HG03460 (cell line): ENCODE measurements at regions not wholly inside any gene's neighbourhood (a gene's known extent, or its start where the extent isn't known, plus 50 kb on each side); places are given as distances from the start of the nearest gene placed in this dataset.
"Not testable (repeated sequence)": the region's sequence is repeated elsewhere in the genome, so short reads cannot be mapped to it uniquely, and the experiment has no call there.

Experiments used
- ATAC-seq: cut with Tn5 transposase; IDR thresholded peaks from one replicate; pipeline ENCODE4 v1.9.1; 2021; ENCODE audit not compliant: unreplicated experiment

DNA sequence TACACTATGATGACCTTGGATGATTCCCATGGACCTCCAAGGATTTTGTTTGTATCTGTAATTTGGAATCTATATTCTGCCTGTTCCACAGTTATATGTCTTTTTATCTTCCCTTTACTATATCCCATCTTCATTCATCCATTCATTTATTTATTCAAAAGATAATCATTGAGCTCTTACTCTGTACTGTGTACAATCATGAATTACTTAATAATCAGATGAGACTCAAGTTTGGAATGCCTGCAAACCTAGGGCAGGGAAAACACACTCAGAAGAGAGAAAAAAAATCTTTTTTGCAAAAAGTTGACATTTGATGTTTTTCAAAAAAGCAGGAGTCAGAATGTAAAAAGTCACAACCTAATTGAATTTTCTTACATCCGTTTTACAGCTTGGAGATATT, 170.2 kb upstream of the GNAI1 start:
- ATAC-seq: no peak

DNA sequence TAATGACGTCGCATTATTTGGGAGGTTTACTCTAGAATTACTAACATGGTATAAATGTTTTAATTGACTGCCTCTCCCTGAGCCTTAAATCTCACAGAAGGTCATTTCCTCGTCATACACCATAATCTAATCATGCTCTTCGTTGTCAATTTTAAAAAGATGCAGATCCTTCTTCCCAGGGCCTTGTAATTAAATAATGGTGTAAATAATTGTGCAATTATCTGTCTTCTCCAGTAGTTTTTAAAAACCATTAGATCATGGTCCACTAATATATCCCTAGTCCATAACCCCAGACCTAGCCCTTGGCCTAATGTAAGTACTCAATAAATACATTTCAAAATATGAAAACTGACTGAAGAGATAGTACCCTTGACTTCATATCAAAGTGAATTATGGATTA, 181.5 kb upstream of the GNAI1 start:
- no peak for ATAC-seq

DNA sequence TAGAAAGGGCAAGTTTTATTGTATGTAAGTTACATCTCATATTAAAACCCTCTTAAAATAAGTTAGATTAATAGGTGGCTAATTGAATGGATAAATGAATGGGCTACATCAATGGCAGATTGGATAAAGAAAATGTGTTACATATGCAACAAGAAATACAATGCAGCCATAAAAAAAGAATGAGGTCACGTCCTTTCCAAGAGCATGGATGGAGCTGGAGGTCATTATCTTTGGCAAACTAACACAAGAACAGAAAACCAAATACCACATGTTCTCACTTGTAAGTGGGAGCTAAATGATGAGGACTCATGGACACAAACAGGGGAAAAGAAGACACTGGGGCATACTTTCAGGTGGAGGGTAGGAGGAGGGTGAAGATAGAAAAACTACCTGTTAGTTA, 182.2 kb upstream of the GNAI1 start:
- no peak for ATAC-seq

DNA sequence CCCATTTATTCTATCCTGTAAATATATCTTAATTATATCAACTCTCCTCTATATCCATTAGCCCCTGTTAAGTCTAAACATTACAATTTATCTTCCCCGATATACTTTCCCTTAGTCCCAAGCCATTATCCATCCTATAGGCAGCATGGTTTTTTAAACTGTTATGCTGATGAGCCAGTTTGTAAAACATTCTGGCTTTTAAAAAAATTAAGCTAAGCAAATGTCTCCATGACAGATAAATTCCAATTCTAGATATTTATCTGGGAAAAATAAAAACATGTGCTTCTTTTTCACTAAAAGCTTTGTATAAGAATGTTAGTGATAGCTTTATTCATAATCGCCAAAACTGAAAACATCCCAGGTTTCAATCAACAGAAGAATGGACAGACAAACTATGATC, 183.2 kb upstream of the GNAI1 start:
- no peak for ATAC-seq

DNA sequence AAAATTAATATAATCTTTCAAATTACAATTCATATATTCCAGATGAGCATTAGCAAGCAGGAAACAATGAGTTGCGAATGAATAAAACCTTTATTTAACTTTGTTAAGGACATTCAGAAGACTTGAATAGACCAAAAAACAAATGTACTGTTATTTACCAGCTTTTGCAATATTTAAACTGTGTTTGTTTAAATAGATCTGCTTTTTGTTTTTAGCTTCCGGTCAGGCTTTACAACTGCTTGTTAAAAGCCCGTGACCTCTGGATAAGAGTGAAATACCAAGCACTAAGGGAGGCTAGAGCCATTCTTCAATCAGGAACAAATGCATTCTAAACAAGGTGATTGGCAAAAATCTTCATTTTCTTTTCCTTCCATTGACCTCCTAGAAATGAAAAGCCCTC, 184.9 kb upstream of the GNAI1 start:
- no peak for ATAC-seq

DNA sequence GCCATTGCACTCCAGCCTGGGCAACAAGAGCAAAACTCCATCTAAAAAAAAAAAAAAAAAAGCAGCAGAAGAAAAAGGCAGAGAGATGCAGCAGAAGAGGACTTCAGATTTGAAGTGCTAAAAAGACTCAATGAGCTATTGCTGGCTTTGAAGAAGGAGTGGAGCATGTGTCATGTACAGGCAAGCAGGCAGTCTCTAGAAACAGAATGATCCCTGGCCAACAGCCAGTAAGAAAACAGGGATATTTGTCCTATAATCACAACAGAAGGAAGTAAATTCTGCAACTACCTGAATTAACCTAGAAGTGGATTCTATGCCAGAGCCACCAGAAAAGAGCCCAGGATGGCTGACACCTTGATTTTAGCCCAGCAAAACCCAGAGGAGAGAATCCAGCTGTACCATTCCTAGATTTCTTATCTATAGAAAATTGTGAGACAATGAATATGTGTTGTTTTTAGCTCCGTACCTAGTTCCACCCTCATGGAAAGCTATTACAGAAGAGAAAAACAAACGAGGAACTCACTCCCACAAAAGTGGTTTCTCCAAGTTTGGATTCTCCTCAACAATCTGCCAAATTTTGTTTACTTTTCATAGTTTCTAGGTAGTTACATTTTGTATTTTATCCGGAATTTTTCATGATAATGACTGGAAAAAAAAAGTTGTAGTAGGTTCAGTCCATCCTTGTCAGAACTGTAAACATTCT, 198.2 kb upstream of the GNAI1 start:
- no peak for ATAC-seq

DNA sequence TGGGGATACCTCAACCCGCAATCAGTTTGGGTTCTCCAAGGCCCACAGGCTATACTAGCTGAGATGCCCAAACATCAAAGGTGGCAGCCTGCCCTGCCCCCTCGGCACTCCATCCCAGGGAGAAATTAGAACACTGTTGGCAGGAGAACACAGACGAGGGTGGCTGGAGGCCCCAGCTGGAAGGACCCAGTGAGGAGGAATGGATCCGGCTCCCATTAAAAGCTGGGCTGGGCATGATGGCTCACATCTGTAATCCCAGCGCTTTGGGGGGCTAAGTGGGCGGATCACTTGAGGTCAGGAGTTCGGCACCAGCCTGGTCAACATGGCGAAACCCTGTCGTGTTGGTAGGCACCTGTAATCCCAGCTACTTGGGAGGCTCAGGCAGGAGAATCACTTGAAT, 199.9 kb upstream of the GNAI1 start:
- ATAC-seq: no peak

DNA sequence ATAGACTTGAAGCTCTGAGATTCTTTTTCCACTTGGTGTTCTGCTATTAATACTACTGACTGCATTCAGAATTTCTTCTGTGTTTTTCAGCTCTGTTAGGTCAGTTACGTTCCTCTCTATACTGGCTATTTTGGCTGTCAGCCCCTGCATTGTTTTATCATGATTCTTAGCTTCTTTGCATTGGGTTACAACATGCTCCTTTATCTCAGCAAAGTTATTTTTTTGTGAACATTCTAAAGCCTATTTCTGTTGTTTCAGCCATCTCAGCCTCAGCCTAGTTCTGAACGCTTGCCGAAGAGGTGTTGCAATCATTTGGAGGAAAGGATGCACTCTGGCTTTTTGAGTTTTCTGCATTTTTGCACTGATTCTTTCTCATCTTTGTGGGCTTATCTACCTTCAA, 201.5 kb upstream of the GNAI1 start:
- ATAC-seq: no peak

DNA sequence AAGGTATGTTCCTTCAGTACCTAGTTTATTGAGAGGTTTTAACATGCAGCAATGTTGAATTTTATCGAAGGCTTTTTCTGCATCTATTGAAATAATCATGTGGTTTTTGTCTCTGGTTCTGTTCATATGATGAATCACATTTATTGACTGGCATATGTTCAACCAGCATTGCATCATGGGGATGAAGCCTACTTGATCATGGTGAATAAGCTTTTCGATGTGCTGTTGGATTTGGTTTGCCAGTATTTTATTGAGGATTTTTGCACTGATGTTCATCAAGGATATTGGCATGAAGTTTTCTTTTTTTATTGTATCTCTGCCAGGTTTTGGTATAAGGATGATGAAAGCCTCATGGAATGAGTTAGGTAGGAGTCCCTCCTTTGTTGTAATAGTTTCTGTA, 204.0 kb upstream of the GNAI1 start:
- no peak for ATAC-seq

DNA sequence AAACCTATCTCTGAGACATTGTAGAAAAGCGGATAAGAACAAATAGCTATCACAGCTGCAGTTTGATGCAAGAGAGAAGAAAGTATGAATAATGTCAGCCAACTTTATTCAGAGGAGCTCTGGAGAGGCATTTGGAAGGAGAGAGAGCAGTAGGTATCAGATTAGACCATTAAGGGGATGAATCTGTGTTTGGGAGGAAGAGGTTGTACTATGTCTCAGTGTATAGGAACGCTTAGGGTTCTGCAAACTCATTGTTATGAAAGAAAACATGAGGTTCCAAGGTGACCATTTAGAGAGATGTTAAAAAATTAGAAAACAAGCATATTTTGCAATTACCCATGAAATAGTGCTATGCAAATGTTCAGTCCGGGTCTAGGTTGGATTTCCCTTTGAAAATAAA, 207.5 kb upstream of the GNAI1 start:
- ATAC-seq: no peak

DNA sequence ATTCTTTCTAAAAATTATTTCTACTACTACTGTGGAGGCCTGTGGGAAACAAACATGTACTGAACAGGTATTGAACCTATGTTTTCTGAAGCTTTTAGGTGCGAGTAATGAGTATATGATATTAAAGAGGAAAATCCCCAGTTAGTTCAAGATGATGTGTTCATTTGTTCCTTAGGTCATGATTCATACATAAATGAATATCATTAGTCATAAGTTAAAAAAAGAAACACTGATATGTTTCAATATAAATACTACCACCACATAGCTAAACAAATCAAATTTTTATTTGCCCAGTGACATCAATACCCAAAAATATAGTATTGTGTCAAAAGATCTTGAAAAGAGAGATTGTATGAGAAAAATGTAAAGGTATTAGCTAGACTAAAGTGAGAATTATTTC, 210.7 kb upstream of the GNAI1 start:
- ATAC-seq: no peak

DNA sequence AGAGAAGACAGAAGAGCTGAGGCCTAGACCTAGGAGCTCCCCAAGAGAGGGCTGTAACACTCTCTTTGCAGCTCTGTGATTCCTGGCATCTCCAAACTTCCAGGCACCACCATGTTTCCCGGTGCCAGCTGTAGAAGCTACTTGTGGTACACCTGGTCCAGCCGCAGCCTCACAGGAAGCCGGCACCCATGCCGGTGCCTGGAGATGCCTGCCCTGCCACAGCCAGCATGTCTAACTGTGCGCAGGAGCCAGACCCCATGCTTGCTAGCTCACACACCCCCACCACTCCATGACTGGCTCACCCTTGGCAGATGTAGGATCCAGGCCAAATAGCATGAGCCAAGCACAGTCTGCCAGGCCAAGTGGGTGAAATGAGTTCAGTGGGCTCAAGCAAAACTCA, 211.7 kb upstream of the GNAI1 start:
- no peak for ATAC-seq

DNA sequence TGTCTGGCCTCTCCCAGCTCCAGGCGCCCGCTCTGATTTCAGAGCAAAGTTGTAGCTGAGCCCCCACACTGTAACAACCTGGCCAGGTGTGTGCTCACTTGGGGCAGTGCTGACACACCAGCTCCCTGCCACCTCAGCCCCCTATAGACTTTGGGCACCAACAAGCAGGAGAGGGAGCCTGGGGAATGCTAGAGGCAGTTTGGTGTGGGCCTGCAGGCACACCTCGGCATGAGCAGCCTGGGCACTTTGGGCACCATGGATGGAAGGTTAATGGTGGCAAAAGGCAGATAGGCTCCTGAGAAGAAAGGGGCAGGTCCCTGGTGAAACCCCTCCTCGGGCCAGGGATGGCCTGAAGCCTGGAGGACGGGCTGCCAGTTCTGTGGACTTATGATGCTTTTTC, 212.7 kb upstream of the GNAI1 start:
- no peak for ATAC-seq

DNA sequence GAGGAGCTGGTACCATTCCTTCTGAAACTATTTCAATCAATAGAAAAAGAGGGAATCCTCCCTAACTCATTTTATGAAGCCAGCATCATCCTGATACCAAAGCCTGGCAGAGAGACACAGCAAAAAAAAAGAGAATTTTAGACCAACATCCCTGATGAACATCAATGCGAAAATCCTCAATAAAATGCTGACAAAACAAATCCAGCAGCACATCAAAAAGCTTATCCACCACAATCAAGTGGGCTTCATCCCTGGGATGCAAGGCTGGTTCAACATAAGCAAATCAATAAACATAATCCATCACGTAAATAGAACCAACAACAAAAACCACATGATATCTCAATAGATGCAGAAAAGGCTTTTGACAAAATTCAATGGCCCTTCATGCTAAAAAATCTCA, 216.0 kb upstream of the GNAI1 start:
- ATAC-seq: not testable (repeated sequence)

DNA sequence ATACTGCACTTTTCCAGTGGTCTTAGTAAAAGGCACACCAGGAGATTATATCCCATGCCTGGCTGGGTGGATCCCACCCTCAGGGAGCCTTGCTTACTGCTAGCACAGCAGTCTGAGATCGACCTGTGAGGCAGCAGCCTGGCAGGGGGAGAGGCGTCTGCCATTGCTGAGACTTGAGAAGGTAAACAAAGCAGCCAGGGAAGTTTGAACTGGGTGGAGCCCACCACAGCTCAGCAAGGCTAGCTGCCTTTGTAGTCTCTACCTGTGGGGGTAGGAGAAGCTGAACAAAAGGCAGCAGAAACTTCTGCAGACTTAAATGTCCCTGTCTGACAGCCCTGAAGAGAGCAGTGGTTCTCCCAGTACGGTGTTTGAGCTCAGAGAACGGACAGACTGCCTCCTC, 219.3 kb upstream of the GNAI1 start:
- not testable (repeated sequence) for ATAC-seq

DNA sequence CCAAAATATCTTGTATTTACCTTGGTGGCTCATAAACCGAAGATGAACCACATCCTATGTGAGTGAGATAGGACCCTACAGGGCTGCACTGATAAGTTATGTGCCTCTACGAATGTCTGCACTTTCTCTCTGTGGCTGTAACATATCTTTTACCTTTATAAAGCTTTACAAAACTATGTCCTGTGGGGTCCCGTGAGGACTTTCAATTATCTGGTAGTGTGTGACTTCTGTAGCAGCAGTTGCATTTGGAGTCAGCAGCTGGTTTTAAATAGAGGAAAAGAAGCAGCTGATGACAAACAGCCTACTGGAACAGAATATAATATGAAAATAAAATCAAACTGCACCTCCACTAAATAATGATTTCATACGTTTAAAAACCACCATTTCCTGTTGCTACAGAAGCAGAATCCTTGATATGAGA, 222.4 kb upstream of the GNAI1 start:
- no peak for ATAC-seq

DNA sequence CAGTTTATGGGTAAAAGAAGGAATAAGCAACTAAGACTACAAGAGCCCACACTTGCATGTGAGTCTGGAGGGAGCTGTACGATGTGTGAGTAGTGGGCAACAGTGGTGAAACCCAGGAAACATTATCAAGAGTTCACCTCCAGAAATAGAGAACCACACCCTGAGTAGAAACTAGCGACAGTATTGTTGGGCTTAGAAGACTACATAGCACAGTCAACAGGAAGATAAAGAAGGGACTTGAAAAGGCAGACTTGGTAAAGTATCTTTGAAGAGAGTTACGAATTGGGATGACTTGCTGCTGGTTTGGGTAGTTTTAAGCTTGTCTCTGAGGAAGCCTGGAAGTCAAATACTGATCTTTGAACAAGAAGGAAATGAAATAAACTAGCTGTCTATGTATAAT, 223.2 kb upstream of the GNAI1 start:
- no peak for ATAC-seq

DNA sequence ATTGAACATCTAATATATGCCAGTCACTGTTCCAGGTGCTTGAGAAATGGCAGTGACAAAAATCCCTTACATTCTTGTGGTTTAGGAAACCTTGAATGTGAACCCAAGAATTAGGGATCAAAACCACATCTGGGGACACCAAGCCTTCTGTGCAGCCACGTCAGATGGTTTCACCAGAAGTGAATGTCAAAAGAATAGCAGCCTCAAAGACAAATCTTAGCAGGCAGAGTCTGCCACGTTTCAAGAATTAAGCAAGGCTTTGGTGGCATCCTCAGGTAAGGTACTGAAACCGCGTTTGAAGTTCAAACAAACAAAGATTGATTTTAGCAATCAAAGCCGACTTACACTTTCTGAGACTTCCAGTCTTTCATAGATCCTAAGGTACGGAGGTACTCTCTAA, 225.5 kb upstream of the GNAI1 start:
- no peak for ATAC-seq

DNA sequence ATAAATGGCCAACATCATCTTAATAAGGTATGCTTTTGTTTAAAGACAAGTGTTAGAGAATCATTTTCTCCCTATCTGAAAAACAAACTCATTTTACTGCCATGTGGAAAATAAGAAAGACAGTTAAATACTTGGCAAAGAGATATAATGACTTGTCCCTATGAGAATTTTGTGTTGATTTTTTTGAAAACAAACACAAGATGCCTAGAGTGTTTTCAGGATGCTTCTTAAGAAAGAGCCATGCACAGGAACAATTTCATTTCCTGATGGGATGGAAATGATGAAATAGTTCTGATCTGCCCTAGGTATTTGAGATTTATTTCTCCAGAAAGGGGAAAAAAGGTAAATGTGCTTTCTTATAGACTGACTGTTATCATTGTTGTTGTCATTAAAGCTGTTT, 237.5 kb upstream of the GNAI1 start:
- no peak for ATAC-seq

DNA sequence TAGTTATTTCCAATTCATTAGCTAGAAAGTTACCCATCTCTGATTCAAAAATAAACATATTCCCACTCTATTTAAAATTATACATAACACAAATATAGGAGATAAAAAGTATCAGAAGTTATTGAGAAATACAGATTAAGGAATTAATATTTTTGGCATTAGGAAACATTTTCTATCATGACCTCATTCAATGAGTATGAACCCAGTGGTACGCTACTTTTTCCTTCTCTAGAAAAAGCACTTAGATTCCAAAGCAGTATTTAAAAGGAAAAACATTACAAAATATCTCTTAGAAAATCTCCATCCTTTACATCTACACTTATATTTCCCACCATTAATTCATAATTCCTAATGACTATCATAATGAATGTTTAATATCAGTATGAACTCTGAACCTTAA, 240.6 kb upstream of the GNAI1 start:
- no peak for ATAC-seq

DNA sequence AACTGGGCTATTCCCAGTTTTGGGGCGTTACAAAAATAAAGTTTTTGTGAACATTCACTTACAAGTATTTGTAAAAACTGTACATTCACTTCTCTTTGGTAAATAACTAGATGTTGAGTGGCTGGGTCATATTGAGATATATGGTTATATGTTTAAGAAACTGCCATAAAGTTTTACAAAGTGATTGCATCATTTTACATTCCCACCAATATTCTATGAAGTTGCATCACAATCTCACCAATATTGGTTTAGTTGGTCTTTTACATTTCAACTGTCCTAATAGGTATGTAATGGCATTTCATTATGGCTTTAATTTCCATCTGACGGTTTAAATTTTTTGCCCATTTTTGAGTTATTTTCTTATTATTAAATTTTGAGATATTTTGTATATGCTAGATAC, 251.7 kb upstream of the GNAI1 start:
- no peak for ATAC-seq

DNA sequence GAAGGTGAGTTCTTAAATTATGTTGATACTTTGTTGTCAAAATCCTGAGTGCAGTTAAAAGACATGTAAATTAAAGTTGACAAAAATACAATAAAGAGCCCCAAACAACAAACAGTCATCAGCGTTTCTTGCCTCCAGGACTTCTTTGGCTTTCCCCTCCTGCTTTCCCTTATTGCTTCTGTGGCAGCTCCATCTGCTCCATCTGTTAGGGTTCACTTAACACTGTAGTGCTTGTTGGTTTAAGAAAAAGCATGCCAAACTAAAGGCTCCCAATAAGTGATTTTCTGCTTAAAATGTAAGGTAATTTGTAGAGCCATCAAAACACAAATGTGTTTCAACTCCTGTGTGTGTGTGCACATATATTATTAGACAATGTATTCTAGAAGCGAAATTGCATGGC, 254.3 kb upstream of the GNAI1 start:
- no peak for ATAC-seq

DNA sequence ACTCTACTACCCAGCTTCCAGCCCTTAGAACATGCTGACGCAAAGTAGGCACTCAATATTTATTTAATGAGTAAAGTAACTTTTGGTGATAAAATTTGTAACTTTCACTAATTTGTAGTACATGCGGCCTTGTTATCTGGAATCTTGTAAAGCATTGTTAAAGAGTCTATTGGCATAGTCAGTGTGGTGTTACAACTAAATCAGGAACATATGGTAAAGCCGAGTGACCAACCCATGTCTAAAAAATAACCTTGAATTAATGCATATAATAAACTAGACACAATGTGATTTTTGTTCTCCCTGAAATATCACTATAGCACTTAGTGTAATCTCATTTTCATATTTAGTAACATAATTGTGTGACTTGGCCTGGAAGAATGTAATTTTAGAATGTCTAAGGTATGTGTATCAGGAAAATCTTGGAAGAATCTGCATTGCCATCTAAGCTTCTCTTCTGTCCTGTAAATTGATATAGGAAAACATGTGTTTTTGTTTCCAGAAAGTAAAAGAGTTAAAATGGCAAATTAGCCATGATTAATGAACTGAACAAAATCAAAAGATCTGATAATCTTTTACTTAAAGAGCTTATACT, 256.7 kb upstream of the GNAI1 start:
- ATAC-seq: no peak
